Loucy (cell line): ENCODE measurements at regions not wholly inside any gene's neighbourhood (a gene's known extent, or its start where the extent isn't known, plus 50 kb on each side); places are given as distances from the start of the nearest gene placed in this dataset.

Source experiments
- CTCF ChIP-seq: fragments of 200-600 bp; sonication (generic); conservative IDR thresholded peaks from 2 replicates; pipeline ENCODE4 v1.5.1; 2014; ENCODE audit warnings: mild to moderate bottlenecking, antibody characterized with exemption, low read length
- EZH2phosphoT487 ChIP-seq: fragments of 200-600 bp; IDR thresholded peaks from 2 replicates; pipeline ENCODE4 v1.6.1; 2018; ENCODE audit warnings: antibody characterized with exemption, mild to moderate bottlenecking, moderate library complexity, borderline replicate concordance

GRCh38 chr5:148708854-148709253 is 54.5 kb upstream of the HTR4 start:
- no peak for TF ChIP-seq CTCF
- TF ChIP-seq EZH2phosphoT487 = no peak
